ENCODE measurements at regions not wholly inside any gene's neighbourhood (a gene's known extent, or its start where the extent isn't known, plus 50 kb on each side); places are given as distances from the start of the nearest gene placed in this dataset.
"Not testable (repeated sequence)": the region's sequence is repeated elsewhere in the genome, so short reads cannot be mapped to it uniquely, and the experiment has no call there.

DNA sequence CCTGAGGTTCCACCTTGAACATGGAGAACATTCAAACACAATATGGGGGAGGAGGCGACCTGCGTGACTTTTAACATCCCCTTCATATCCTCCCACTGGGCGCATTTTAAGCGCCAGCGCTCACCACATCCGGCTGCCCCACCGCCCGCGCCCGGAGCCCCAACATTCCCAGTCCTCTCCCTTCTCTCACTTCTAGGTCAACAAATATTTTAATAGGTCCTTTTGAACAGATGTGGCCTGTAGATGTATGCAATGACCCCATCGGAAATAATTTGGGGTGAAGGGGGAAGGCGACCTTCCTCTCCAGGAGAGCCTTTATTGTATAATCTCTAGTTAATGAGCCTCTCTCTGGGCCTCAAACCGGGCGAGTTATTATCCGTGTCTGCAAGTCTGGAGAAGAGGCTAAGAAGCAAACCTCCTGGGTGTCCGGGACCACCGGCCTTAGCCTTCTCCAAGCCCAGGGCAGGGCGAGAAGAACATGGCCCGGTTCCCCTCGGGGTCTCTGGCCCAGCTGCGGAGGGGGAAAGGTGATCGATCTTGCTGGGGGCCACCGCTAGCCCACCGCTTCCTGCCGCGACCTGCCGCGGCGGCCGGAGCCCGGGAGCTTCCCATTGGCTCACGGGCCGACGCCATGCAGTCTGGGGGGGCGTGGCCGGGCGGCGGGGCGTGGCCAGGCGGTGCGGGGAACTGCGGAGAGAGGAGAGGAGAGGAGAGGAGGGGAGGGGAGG lies 83.2 kb upstream of the HMGA2 start:
- DNase-seq, result peak; percentile 98

DNA sequence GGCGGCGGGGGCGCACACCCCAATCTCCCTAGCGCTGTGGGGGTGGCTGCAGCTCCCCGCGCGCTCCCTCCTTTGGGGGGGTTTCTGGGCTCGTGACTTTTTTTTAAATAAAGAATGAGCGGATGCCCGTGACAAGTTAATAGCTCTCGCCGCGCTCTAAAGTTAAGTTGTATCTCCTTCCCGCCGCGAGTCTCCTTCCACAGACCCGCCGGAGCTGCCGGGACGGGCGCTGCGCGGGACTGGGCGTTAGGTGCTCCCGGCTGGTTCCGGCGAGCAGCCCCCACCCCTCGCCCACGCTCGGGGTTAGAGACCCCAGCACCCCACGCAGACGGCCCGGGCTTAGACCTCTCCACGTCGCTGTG lies 82.6 kb upstream of the HMGA2 start:
- peak; percentile 81 for DNase-seq

DNA sequence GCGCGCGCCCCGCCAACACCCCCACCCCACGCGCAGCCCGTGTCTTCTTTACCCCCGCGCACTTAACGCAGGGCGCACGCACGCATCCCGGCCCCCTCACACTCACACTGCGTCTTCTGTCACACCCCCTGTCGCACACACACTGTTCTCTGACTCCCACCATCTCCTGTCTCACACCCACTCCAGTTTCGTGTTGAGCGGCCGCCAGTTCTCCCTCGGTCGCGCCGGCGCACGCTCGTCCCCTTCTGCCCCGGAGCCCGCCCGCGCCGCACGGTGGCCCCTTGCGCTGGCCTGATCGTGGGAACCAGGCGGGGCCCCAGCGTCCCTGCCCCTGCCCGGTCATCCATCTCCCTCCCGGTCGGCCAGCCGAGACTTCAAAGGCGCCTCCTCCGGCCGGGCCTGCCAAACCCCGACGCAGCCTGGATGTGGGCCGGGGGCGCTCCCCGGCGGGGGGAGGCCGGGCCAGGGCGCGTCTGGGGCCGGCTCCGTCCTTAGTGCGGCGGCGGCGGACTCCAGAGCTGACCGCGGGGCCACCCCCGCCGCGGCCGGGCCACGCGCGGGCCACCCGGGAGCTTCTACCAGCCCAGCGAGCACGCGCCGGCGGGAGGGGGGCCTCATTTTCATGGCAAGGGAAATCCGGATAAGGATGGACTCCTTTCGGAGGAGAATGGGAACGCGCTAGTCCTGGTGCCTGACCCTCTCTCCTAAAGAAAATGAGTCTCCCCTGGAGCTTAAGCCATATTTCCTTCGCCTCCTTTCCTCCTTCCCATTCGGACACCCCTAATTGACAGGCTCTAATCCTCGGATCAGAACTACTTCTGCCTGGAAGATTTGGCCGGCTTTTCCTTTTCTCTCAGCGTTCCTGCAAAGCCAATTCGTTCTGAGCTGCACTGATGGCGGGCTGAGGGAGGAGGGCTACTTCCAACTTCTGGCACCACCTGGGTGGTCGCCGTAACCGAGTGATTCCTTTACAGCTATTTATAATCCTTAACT lies 82.0 kb upstream of the HMGA2 start:
- peak; percentile 97 for DNase-seq

DNA sequence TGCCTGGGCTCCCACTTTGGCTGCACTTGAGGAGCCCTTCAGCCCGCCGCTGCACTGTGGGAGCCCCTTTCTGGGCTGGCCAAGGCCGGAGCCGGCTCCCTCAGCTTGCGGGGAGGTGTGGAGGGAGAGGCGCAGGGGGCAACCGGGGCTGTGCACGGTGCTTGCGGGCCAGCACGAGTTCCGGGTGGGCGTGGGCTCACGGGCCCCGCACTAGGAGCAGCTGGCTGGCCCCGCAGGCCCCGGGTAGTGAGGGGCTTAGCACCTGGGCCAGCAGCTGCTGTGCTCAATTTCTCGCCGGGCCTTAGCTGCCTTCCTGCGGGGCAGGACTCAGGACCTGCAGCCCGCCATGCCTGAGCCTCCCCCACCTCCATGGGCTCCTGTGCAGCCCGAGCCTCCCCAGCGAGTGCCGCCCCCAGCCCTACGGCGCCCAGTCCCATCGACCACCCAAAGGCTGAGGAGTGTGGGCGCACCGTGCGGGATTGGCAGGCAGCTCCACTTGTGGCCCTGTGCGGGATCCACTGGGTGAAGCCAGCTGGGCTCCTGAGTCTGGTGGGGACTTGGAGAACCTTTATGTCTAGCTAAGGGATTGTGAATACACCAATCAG lies 79.9 kb upstream of the HMGA2 start:
- not testable (repeated sequence) for DNase-seq

DNA sequence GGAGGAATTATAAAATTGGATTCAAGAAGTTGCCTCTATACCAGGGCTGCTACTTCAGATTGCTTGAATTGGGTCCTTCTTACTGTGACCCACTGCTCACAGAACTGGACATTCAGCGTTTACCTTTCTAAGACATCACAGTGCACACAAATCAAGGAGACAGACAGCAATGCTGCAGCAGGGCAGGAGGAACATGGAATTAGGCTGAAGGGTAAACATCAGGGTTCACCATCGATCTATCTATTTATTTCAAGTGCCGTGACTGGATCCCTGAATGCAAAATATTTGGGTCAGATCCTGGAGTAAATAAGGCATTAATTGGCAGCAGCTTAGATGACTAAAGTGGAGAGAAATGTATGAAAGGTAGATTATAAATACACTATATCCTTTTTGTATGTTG lies 76.9 kb upstream of the HMGA2 start:
- DNase-seq, result no peak

DNA sequence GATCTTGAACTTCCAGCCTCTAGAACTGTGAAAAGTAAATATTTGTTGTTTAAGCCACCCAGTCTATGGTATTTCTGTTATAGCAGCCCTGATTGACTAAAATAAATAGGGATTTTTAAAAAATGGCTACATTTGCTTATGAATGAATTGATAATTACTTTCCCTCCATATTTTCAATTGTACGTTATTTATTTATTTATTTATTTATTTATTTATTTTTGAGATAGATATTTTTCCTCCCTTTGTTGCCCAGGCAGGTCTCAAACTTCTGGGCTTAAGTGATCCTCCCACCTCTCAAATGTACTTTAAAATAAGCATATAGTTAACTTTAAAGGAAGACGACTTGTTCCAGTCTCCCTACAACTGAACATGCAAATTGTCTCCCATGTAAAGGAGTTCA lies 76.0 kb upstream of the HMGA2 start:
- DNase-seq, result no peak

DNA sequence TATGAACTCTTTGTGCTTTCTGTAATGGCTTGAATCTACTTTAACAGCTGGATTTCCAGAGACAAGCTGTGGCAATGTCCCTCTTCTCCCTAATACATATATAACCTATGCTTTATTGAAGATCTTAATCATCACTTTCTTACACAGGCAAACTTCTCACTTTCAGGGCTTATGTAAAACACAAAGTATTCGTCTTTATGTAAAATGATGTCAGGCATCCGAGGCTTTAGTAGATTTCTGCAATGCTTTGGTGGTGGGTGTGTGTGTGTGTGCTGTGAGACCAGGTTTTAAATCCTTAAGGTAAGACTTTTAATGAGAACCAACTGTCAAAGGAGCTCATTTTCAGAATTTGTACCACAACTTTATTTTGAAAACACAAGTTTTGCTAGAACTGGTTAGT lies 70.0 kb upstream of the HMGA2 start:
- DNase-seq, result no peak

DNA sequence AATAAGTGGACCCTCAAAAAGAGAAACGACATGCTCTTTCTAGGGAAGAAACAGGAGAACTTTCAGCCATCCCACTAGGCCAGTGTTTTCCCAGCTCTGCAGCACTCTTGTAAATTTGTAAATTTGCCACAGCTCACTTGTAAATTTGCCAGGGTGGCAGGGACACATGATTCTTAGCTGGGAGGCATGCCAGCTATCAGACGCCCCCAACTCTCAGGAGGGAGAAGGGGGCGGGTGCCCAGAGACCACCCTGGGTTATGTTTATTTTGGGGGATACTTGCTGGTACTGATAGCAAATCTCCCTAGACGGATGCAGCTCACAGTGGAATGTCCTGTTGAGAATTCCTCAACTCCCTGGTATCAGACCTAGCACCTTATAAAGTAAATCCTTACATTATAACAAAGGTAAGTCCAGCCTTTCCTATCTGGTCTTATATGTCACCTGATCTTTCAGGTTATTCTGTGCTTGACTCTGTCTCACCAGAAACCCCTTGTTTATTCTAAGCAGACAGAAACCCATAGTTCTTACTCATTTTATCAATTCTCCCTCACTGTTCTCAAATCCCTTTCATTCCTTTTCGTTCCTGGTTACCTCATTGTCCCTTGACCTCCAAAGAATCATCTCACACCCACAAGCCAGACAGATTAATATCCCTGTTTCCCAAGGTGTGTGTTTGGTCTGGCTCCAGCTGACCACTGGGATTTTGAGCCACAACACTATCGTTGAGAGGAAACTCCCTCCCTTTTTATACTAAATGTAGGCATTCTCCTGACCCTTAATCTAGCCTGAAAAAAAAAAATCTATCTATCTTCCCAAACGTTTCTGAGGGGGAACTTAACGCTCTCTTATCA lies 69.3 kb upstream of the HMGA2 start:
- DNase-seq, result no peak

DNA sequence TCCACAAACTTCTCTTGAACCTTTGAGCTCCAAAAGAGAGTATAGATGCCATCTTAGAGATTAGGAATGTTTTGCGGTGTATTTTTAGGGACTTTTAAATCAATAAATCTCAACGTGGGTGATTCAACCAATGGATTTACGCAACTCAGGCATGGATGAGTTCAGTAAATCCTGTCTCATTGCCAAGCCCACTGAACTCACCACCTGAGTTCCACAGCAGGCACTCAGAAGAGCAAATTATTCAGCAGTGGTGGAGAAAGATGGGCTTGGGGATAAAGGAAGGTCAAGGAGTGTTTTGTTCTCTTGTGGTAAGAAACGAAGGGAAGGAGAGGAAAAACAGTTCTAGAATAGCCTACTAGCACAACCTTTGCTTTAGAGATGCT lies 68.7 kb upstream of the HMGA2 start:
- DNase-seq, result no peak

DNA sequence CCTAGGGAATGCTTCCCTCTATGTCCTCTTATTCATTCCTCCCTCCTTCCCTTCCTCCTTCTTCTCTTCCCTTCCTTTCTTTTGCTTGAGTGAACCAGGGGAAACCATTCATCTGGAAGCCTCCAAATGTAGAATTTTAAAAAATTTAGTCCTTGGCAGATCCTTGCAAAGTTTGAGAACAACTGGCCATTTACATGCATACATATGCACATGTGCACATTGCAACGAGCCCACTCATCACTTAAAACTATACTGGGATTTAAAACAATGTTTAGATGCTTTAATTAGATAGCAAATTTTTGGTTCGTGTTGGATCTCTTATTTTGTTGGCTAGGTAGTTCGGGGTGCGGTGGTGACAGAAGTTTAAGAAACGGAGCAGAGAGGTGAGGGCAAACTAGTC lies 68.0 kb upstream of the HMGA2 start:
- DNase-seq, result no peak

DNA sequence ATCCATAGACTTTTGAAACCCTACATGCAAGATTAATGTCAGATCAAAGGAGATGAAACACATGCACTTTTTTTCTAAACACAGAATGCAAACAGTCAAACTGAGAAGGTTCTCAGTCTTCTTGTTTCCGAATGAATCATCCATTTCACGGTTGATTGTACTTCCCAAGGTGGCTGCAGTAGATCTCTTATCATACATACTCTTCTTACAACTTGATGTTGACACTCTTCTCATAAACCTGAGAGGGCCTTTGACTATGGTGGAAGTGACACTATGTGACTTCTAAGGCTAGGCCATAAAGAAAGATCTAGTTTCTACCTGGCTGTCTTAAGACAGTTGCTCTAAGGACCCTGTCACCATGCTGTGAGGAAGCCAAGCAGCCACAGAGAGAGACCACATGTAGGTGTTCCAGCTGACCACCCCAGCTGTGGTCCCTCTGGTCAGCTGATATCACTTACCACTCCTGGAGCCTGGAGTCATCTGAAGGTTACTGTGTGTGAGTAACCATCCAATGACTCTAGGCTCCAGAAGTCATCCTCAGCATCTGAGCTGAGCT lies 67.2 kb upstream of the HMGA2 start:
- DNase-seq, result no peak

DNA sequence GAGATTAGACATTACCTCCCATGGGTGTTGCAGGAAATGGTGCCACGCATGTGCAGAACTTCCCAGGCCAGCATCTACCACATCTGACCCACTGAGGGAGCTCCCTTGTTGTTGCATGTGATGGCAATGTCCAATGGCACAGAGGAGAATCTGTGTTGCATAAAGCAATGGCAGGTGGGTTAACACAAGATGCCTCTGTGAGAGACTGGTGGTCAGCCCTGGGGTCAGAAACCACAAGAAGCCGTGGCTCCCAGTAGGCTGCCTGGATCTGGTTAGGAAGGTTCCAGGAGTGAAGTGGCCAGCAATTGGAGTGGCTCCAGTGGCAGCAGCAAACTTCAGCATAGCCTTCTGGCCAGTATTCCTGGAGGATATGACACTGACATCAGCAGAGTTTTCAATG lies 65.9 kb upstream of the HMGA2 start:
- DNase-seq, result no peak

DNA sequence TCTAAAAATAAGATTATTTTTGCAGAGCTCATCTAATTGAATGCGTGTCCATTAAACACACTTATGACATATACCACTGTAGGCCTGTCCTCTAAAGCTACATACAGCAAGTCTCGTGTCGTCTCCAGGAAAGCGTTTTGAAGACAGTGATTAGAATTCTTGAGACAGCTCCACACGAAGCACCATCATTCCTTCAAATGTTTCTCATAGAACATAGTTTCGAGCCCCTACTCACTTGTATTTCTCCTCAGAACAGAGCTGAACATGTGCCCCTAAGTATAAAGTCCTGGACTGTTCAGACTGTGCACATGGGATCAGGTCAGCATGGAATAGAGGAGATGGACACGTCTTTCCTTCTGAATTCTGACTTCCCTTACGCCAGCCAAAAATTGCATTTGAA lies 64.5 kb upstream of the HMGA2 start:
- DNase-seq, result no peak

DNA sequence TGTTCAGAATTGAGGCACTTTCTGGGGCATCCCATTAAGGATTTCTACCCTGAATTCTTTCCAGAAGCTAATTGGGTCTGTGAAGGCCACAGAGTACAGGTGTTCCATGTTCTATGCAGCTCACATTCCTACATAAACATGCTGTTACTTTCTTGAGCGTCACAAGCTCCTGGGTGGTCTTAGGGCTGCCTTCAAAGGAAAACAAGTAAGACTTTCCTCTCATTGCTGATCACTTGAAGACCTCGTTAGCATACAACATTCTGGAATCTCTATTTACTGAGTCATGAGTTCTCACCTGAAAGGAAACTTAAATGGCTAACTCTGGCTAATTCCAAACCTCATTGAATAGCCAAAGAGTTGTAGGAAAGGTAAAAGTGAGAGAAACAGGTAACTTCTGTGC lies 63.0 kb upstream of the HMGA2 start:
- no peak for DNase-seq

DNA sequence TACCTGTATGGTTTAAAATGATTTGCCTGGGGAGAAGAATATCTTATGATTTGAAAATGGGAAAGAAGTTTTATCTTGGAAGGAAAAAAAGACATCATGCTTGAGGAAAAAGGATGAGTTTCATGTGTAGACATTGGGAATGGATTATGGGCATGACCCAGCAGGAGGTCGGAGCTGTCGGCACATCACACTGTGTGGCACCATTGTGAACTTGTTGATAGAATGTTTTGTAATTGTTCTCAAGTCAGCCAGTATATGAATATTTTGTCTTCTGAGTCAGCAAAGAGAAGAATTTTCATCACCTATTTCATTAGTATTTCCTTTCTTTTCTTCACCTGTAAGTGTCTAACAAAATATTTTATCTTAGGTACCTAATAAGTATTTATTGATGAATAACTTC lies 60.0 kb upstream of the HMGA2 start:
- no peak for DNase-seq

DNA sequence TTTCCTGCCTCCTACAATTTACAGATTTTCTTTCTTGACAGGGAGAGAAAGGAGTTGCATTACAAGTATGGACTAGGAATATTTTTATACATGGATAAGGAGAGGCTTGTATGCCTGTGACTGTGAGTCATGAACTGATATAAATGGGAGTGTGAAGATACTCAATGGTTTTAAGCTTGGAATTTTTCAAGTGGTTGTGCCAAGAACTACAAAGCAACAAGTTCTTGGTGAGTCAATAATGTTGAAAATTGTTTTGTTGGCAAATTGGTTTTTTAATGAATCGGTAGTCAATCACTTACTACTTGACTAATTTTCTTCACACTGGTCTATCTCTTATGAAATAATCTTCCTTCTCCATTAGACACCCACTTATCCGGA lies 58.9 kb upstream of the HMGA2 start:
- DNase-seq, result no peak

DNA sequence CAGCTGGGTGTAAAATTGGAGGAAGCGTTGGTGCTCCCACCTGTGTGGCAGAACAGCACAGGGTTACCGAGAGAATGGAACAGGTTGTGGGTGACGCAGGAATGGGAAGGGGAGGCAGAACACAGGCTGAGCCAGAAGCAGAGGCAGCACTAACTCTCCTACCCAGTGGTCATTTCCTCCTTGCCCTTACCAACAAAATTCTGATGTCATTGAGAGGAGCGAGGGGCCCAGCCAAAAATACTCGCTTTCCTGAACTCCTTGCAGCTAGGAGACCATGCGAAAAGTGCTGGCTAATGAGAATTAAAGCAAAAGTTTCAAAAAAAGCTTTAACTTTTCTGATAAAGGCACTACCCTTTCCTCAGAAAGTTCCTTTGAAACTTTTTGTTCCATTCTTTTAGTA lies 54.4 kb upstream of the HMGA2 start:
- DNase-seq, result no peak

Data from islet precursor cell (in vitro differentiated cells).